B cell (primary cell): ENCODE measurements at regions not wholly inside any gene's neighbourhood (a gene's known extent, or its start where the extent isn't known, plus 50 kb on each side); places are given as distances from the start of the nearest gene placed in this dataset.

ENCODE experiments used
- ATAC-seq: fragments of 200-7000 bp; cut with Tn5 transposase; one replicate; pipeline ENCODE4 v1.10.0; 2021; ENCODE audit warnings: low read depth, mild to moderate bottlenecking, moderate number of reproducible peaks, moderate library complexity
- CTCF ChIA-PET: fragments of 350-600 bp; sonication (Branson Sonifier 250); formaldehyde crosslinking; loops from one replicate; lab custom pipeline; 2021; ENCODE audit warnings: antibody characterized with exemption, inconsistent platforms; lab: Charles Lee
- POLR2A ChIA-PET: fragments of 350-600 bp; sonication (Branson Sonifier 250); formaldehyde crosslinking; loops from one replicate; lab custom pipeline; 2021; ENCODE audit warnings: antibody characterized with exemption; lab: Charles Lee
- DNase-seq: peaks from one replicate; pipeline ENCODE4 v3.0.0; 2013
- H2AFZ ChIP-seq: 2 replicates; pipeline ENCODE4 v1.6.1; 2012; ENCODE audit warnings: mild to moderate bottlenecking, low read depth, low read length; ENCODE audit not compliant: insufficient read depth, poor library complexity, severe bottlenecking
- H3K27ac ChIP-seq, 2 donors: 1 replicate in 1 of 2; 2 replicates in 1 of 2; pipeline ENCODE4 v1.5.1; 2012 to 2013; ENCODE audit warnings: low read length in 2 of 2, mild to moderate bottlenecking in 2 of 2, moderate library complexity in 1 of 2
- H3K27me3 ChIP-seq, 4 experiments: fragments of 200-600 bp in 1 of 4; sonication (generic) in 1 of 4; replicated peaks in 1 of 4; 1 replicate in 2 of 4; 2 replicates in 2 of 4; pipeline versions ENCODE4 v1.6.1 to v1.7.0; 2013 to 2016; ENCODE audit warnings: low read length in 3 of 4, mild to moderate bottlenecking in 2 of 4, mixed read lengths in 1 of 4, moderate library complexity in 1 of 4; ENCODE audit not compliant: insufficient read depth in 4 of 4, control insufficient read depth in 3 of 4; ENCODE audit errors: control extremely low read depth in 1 of 4
- H3K36me3 ChIP-seq, 2 experiments: replicated peaks in 1 of 2; 1 replicate in 1 of 2; 2 replicates in 1 of 2; pipeline versions ENCODE4 v1.6.1 to v1.7.1; 2013; ENCODE audit warnings: low read length in 1 of 2; ENCODE audit not compliant: insufficient read depth in 2 of 2, control insufficient read depth in 1 of 2; ENCODE audit errors: control extremely low read depth in 1 of 2, extremely low read depth in 1 of 2
- H3K4me1 ChIP-seq, 2 donors: fragments of 200-600 bp in 1 of 2; sonication (generic) in 1 of 2; 1 replicate in 1 of 2; 2 replicates in 1 of 2; pipeline versions ENCODE4 v1.5.1 to v1.6.1; 2013 to 2017; ENCODE audit warnings: low read length in 2 of 2; ENCODE audit not compliant: control insufficient read depth in 2 of 2, insufficient read depth in 2 of 2
- H3K4me2 ChIP-seq: replicated peaks from 2 replicates; pipeline ENCODE3; 2012; ENCODE audit warnings: mild to moderate bottlenecking, low read depth, low read length; ENCODE audit not compliant: poor library complexity, severe bottlenecking
- H3K4me3 ChIP-seq, 5 experiments: fragments of 200-600 bp in 1 of 5; sonication (generic) in 1 of 5; 1 replicate in 3 of 5; 2 replicates in 2 of 5; pipeline versions ENCODE4 v1.5.1 to v1.7.0; 2011 to 2016; ENCODE audit warnings: low read length in 4 of 5, mild to moderate bottlenecking in 4 of 5, low read depth in 2 of 5, control low read depth in 1 of 5, moderate library complexity in 1 of 5; ENCODE audit not compliant: insufficient read depth in 1 of 5; ENCODE audit errors: control extremely low read depth in 1 of 5, extremely low read depth in 1 of 5
- H3K79me2 ChIP-seq: fragments of 200-600 bp; sonication (generic); one replicate; pipeline ENCODE4 v1.6.0; 2016; ENCODE audit warnings: low read length; ENCODE audit not compliant: control insufficient read depth, insufficient read depth
- H3K9ac ChIP-seq: fragments of 200-600 bp; sonication (generic); 2 replicates; pipeline ENCODE4 v1.6.1; 2017; ENCODE audit warnings: mild to moderate bottlenecking, low read length, moderate library complexity
- H3K9me3 ChIP-seq, 3 donors: one replicate each; pipeline versions ENCODE4 v1.6.1 to v1.7.1; 2013; ENCODE audit warnings: low read length in 2 of 3; ENCODE audit not compliant: control insufficient read depth in 2 of 3, insufficient read depth in 1 of 3; ENCODE audit errors: control extremely low read depth in 1 of 3
- H4K20me1 ChIP-seq: 2 replicates; pipeline ENCODE4 v1.6.0; 2012; ENCODE audit warnings: mild to moderate bottlenecking, low read length; ENCODE audit not compliant: insufficient read depth, control insufficient read depth, poor library complexity, severe bottlenecking
- H3K27ac Mint-ChIP-seq: one replicate; pipeline ENCODE4 v1.8.0; 2021; ENCODE audit warnings: mixed read lengths
- H3K27me3 Mint-ChIP-seq: one replicate; pipeline ENCODE4 v1.8.0; 2021; ENCODE audit warnings: mixed read lengths
- H3K4me1 Mint-ChIP-seq: one replicate; pipeline ENCODE4 v1.8.0; 2021; ENCODE audit warnings: mixed read lengths
- H3K4me3 Mint-ChIP-seq: one replicate; pipeline ENCODE4 v1.8.0; 2021; ENCODE audit warnings: mixed read lengths
- H3K9me3 Mint-ChIP-seq: one replicate; pipeline ENCODE4 v1.8.0; 2022; ENCODE audit warnings: mixed read lengths; ENCODE audit not compliant: insufficient read depth
- CTCF ChIP-seq: fragments of 200-600 bp; IDR thresholded peaks from one replicate; pipeline ENCODE4 v1.8.0; 2022; ENCODE audit warnings: antibody characterized with exemption, mild to moderate bottlenecking
- EZH2 ChIP-seq: IDR thresholded peaks from 2 replicates; pipeline ENCODE4 v1.6.1; 2012; ENCODE audit warnings: borderline replicate concordance, low read depth, mild to moderate bottlenecking, moderate library complexity, low read length; ENCODE audit not compliant: insufficient read depth, poor library complexity, severe bottlenecking
- WGBS: methylation state at CpG from one replicate; pipeline ENCODE4 v1.1.5; 2013; ENCODE audit warnings: missing lambda C conversion rate; ENCODE audit not compliant: insufficient coverage; 5-methylcytosine and 5-hydroxymethylcytosine counted together
- intact Hi-C: fragments of 100-400 bp; cut with micrococcal nuclease; formaldehyde crosslinking; loops from one replicate; pipeline ENCODE4 v1.10.0; 2022

GRCh38 chr14:76612654-76613053 lies 148.6 kb upstream of the VASH1 start:
- Mint-ChIP-seq H3K27me3 (peaks cover 35% of the 10 kb centered on the region), H3K27ac (no peak overlapping the region)

GRCh38 chr14:76613616-76614015 lies 147.7 kb upstream of the VASH1 start:
- no peak overlapping the region for H3K9ac ChIP-seq
- no peak for ATAC-seq
- H3K4me2 ChIP-seq: no peak overlapping the region
- H3K9me3 Mint-ChIP-seq: peaks cover 6% of the 10 kb centered on the region
- no peak overlapping the region for H3K27ac ChIP-seq
- H4K20me1 ChIP-seq: no peaks in the 10 kb centered on the region
- ChIA-PET CTCF (no interaction called here), POLR2A (no interaction called here)
- H3K27ac Mint-ChIP-seq: no peak overlapping the region
- intact Hi-C loops: no loop called here
- no peaks in the 10 kb centered on the region for H3K27me3 ChIP-seq
- H3K36me3 ChIP-seq: no peaks in the 10 kb centered on the region
- no peaks in the 10 kb centered on the region for H3K4me1 Mint-ChIP-seq
- no peak for TF ChIP-seq EZH2
- no peak for TF ChIP-seq CTCF
- no CpG with 5 or more reads among the region's 2 CpGs for WGBS
- no peak overlapping the region for H2AFZ ChIP-seq
- no peaks in the 10 kb centered on the region for H3K4me1 ChIP-seq
- H3K9me3 ChIP-seq: peaks cover 4 to 16% (median 5%) of the 10 kb centered on the region in 3 donors
- H3K4me3 ChIP-seq: no peak overlapping the region
- H3K4me3 Mint-ChIP-seq: no peak overlapping the region
- H3K79me2 ChIP-seq: no peaks in the 10 kb centered on the region
- H3K27me3 Mint-ChIP-seq: peaks cover 31% of the 10 kb centered on the region
- DNase-seq: no peak

More at GRCh38 chr14:76612654-76613053, 148.6 kb upstream of the VASH1 start:
- Mint-ChIP-seq H3K4me3 (no peak overlapping the region), H3K4me1 (no peaks in the 10 kb centered on the region), H3K9me3 (peaks cover 6% of the 10 kb centered on the region)
- WGBS: 56% methylated on average over 5 of the region's 5 CpGs
- H3K27ac ChIP-seq: no peak overlapping the region
- TF ChIP-seq EZH2: no peak
- H3K4me3 ChIP-seq: no peak overlapping the region
- no peaks in the 10 kb centered on the region for H4K20me1 ChIP-seq
- ATAC-seq (no peak), DNase-seq (no peak)
- no peaks in the 10 kb centered on the region for H3K4me1 ChIP-seq
- ChIA-PET CTCF (no interaction called here), POLR2A (no interaction called here)
- H2AFZ ChIP-seq: no peak overlapping the region
- no peak overlapping the region for H3K9ac ChIP-seq
- no peaks in the 10 kb centered on the region for H3K79me2 ChIP-seq
- peaks cover 0 to 11% (median 4%) of the 10 kb centered on the region in 3 donors for H3K9me3 ChIP-seq
- H3K4me2 ChIP-seq: no peak overlapping the region
- no peaks in the 10 kb centered on the region for H3K27me3 ChIP-seq
- H3K36me3 ChIP-seq: no peaks in the 10 kb centered on the region
- intact Hi-C loops: no loop called here
